Thoracic aorta (tissue), 2 donors: ENCODE measurements at regions not wholly inside any gene's neighbourhood (a gene's known extent, or its start where the extent isn't known, plus 50 kb on each side); places are given as distances from the start of the nearest gene placed in this dataset.

Experiments
- ATAC-seq: fragments of 150-250 bp; one replicate; pipeline ENCODE4 v1.8.0; 2017; ENCODE audit warnings: low read depth; ENCODE audit not compliant: insufficient number of reproducible peaks, low FRiP score
- DNase-seq: peaks from one replicate; pipeline ENCODE4 v3.0.0-alpha.2; 2020; ENCODE audit warnings: low spot score
- H3K27ac ChIP-seq, 2 donors: fragments of 200-600 bp; sonication (generic); 1 replicate in 1 of 2; 2 replicates in 1 of 2; pipeline ENCODE4 v1.5.1; 2016; ENCODE audit warnings: mild to moderate bottlenecking in 2 of 2, moderate library complexity in 2 of 2
- H3K27me3 ChIP-seq: fragments of 200-600 bp; sonication (generic); replicated peaks from 2 replicates; pipeline ENCODE4 v1.6.0; 2016; ENCODE audit warnings: mild to moderate bottlenecking; ENCODE audit not compliant: insufficient read depth
- H3K36me3 ChIP-seq: fragments of 200-600 bp; sonication (generic); one replicate; pipeline ENCODE4 v1.5.1; 2016
- H3K4me1 ChIP-seq, 2 donors: fragments of 200-600 bp; sonication (generic); 1 replicate in 1 of 2; 2 replicates in 1 of 2; pipeline versions ENCODE4 v1.5.1 to v1.6.0; 2016; ENCODE audit warnings: low read depth in 2 of 2, mild to moderate bottlenecking in 1 of 2; ENCODE audit not compliant: control insufficient read depth in 1 of 2
- H3K4me3 ChIP-seq: fragments of 200-600 bp; sonication (generic); 2 replicates; pipeline ENCODE4 v1.5.1; 2016; ENCODE audit warnings: mild to moderate bottlenecking
- H3K9me3 ChIP-seq: fragments of 200-600 bp; sonication (generic); 2 replicates; pipeline ENCODE4 v1.5.1; 2016
- TF ChIP-seq, protein P1 (sequence below): fragments of 200-600 bp; sonication (generic); IDR thresholded peaks from one replicate; pipeline ENCODE4 v1.5.1; 2019; ENCODE audit warnings: antibody characterized with exemption

DNA sequence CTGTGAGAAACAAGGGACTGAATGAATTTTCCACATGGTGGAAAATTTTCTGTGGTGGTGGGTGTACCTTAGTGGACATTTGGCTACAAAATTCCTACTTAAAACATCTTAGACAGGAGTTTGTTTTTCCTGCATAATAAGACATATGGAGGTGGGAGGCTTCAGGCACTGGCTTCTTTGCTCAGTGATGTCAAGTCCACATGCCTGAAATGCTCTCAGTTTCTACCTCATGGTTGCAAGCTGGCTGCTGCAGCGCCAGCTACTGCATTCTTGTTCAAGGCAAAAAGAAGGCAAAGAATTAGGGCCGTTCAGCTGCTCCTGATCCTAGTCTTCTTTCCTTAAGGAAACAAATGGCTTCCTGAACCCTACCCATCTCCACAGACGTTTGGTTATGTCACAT is 99.9 kb upstream of the FAM204A start:
- ATAC-seq (no peak), DNase-seq (no peak)
- no peaks in the 10 kb centered on the region for H3K9me3 ChIP-seq
- no peak overlapping the region for H3K27ac ChIP-seq
- no peak overlapping the region for H3K4me3 ChIP-seq
- H3K4me1 ChIP-seq, result no peaks in the 10 kb centered on the region
- no peaks in the 10 kb centered on the region for H3K36me3 ChIP-seq
- TF ChIP-seq, protein P1, sequence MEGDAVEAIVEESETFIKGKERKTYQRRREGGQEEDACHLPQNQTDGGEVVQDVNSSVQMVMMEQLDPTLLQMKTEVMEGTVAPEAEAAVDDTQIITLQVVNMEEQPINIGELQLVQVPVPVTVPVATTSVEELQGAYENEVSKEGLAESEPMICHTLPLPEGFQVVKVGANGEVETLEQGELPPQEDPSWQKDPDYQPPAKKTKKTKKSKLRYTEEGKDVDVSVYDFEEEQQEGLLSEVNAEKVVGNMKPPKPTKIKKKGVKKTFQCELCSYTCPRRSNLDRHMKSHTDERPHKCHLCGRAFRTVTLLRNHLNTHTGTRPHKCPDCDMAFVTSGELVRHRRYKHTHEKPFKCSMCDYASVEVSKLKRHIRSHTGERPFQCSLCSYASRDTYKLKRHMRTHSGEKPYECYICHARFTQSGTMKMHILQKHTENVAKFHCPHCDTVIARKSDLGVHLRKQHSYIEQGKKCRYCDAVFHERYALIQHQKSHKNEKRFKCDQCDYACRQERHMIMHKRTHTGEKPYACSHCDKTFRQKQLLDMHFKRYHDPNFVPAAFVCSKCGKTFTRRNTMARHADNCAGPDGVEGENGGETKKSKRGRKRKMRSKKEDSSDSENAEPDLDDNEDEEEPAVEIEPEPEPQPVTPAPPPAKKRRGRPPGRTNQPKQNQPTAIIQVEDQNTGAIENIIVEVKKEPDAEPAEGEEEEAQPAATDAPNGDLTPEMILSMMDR, result no peak
- H3K27me3 ChIP-seq, result no peaks in the 10 kb centered on the region

DNA sequence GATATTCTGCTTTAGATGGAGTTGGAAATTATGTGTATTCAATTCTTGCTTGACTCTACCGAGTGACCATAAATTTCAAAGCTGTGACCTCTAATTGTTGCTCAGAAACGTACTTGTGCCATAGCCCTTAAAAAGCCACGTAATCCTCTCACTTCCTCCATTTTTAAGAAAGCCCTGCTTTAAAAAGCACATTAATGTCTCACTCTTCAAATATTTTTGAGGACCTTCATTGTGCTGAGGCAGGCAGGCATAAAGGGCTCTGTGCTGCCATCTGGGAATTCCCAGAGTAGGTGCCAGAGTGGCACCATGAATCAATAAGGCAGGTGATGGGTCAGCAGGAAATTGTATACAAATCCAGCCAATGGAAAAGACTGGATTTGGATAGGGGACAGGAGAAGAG is 97.7 kb upstream of the FAM204A start:
- ATAC-seq (no peak), DNase-seq (no peak)
- Histone ChIP-seq H3K4me1 (no peaks in the 10 kb centered on the region), H3K27ac (no peak overlapping the region), H3K27me3 (no peaks in the 10 kb centered on the region), H3K36me3 (no peaks in the 10 kb centered on the region), H3K4me3 (no peak overlapping the region), H3K9me3 (no peaks in the 10 kb centered on the region)
- TF ChIP-seq, protein P1, result no peak

DNA sequence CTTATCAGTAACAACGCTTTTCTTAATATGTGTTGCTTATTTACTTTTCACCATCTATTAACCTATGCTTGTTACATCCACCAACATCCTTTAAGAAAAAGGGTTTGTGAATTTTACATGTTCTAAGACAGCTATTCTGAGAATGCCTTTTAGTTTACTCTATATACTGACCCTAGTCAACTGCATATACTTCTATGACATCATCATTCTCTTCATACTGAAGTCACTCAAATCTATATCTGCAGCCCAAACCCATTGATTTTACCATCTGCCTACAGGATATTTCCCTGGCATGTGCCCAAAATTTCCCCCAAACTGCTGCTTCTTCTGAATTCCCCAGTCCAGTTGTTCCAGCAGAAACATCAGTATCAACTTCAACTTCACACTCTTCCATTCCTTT is 94.6 kb upstream of the FAM204A start:
- Histone ChIP-seq H3K36me3 (no peaks in the 10 kb centered on the region), H3K4me3 (no peak overlapping the region), H3K9me3 (no peaks in the 10 kb centered on the region), H3K27me3 (no peaks in the 10 kb centered on the region), H3K27ac (no peak overlapping the region), H3K4me1 (no peaks in the 10 kb centered on the region)
- DNase-seq, result no peak
- no peak for ATAC-seq
- TF ChIP-seq, protein P1, result no peak

DNA sequence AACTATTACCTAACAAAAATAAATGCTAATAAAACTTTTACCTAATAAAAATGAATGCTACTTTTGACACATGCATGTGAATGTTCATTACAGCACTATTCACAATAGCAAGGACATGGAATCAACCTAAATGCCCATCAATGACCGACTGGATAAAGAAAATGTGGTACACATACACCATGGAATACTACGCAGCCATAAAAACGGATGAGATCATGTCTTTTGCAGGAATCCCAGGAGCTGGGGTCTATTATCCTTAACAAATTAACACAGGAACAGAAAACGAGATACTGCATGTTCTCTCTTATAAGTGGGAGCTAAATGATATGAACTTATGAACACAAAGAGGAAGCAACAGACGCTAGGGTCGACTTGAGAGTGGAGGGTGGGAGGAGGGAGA is 88.1 kb upstream of the FAM204A start:
- no peaks in the 10 kb centered on the region for H3K9me3 ChIP-seq
- H3K36me3 ChIP-seq, result no peaks in the 10 kb centered on the region
- ATAC-seq (no peak), DNase-seq (no peak)
- H3K27me3 ChIP-seq, result no peaks in the 10 kb centered on the region
- TF ChIP-seq, protein P1, result no peak
- no peak overlapping the region for H3K27ac ChIP-seq
- no peaks in the 10 kb centered on the region for H3K4me1 ChIP-seq
- H3K4me3 ChIP-seq, result no peak overlapping the region

DNA sequence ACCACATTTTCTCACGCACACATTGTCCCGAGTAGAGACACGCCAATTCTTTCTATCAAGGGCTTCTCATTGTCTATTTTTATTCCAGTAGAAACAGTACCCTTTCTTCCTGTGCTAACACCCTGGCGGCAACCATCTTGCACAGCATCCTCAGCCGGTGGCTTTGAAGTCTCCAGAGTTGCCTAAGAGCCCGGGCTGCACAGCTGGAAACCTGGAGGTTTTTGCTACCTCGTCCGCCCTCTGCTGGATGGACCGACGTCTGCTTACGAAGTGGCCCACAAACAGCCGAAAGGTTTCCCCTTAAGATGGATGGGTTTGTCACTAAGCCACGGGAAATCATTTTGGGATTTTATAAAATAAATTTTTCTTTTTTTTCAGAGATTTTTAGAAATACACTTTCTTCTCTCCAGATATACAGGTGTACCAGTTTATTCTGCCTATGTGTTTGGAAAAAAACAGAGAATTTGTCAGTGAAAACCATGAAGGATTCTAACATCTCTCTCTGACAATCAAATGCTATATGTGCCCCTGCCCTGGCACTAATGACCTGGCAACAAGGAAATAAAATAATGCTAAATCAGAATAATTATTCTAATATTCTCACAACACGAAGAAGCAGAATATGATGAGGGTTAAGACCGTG is 81.8 kb upstream of the FAM204A start:
- peak; percentile 25 for DNase-seq

More for the DNA sequence above, 81.8 kb upstream of the FAM204A start:
- Histone ChIP-seq H3K27ac (no peak overlapping the region), H3K36me3 (no peaks in the 10 kb centered on the region), H3K4me1 (no peaks in the 10 kb centered on the region), H3K4me3 (no peak overlapping the region), H3K27me3 (no peaks in the 10 kb centered on the region), H3K9me3 (no peaks in the 10 kb centered on the region)
- TF ChIP-seq, protein P1, result peak; percentile 72
- no peak for ATAC-seq
